ENCODE measurements at regions not wholly inside any gene's neighbourhood (a gene's known extent, or its start where the extent isn't known, plus 50 kb on each side); places are given as distances from the start of the nearest gene placed in this dataset.
"Not testable (repeated sequence)": the region's sequence is repeated elsewhere in the genome, so short reads cannot be mapped to it uniquely, and the experiment has no call there.

- DNase-seq (ENCODE audit: extremely low read depth in 1 of 4, low spot score in 3 of 4); ATAC-seq; H2AFZ ChIP-seq (ENCODE audit: low read depth, low read length); intact Hi-C loops (cut with micrococcal nuclease); H3K79me2 ChIP-seq (ENCODE audit: control insufficient read depth, insufficient read depth, low read length); H3K9me3 ChIP-seq (replicated peaks; ENCODE audit: control insufficient read depth, insufficient read depth, low read depth, low read length); FAIRE-seq; H3K4me1 ChIP-seq (replicated peaks in 1 of 2; ENCODE audit: control insufficient read depth in 2 of 2, insufficient read depth in 2 of 2, low read length in 2 of 2); H3K9ac ChIP-seq (ENCODE audit: insufficient read depth in 1 of 2, low read depth in 2 of 2, low read length in 2 of 2); BruUV-seq (replicated peaks); H3K27me3 ChIP-seq (ENCODE audit: control insufficient read depth in 2 of 2, insufficient read depth in 2 of 2, low read length in 2 of 2); H3K4me2 ChIP-seq (ENCODE audit: insufficient read depth, low read length); H4K20me1 ChIP-seq (replicated peaks; ENCODE audit: control insufficient read depth, insufficient read depth, low read length); H3K27ac ChIP-seq (ENCODE audit: extremely low read depth, low read depth, low read length); H3K36me3 ChIP-seq (ENCODE audit: control insufficient read depth, insufficient read depth, low read length); H3K9me1 ChIP-seq (ENCODE audit: control insufficient read depth, insufficient read depth, low read length); H3K4me3 ChIP-seq; CTCF ChIA-PET (ENCODE audit: low intra/inter-chr PET ratio); POLR2A ChIA-PET; in situ Hi-C loops (cut with MboI): not testable (repeated sequence)
- WGBS (ENCODE audit: insufficient coverage, low coverage, missing lambda C conversion rate), result 0% methylated on average over 7 of the region's 7 CpGs
These were observed 163.9 kb upstream of the NBPF12 start for GRCh38 chr1:146774271-146774670.

GRCh38 chr1:146771409-146771808 lies 166.7 kb upstream of the NBPF12 start:
- H4K20me1 ChIP-seq (replicated peaks; ENCODE audit: control insufficient read depth, insufficient read depth, low read length); H3K27ac ChIP-seq (ENCODE audit: extremely low read depth, low read depth, low read length); H3K36me3 ChIP-seq (ENCODE audit: control insufficient read depth, insufficient read depth, low read length); ATAC-seq; H3K4me2 ChIP-seq (ENCODE audit: insufficient read depth, low read length); H3K9me1 ChIP-seq (ENCODE audit: control insufficient read depth, insufficient read depth, low read length); H3K4me3 ChIP-seq; FAIRE-seq; DNase-seq (ENCODE audit: extremely low read depth in 1 of 4, low spot score in 3 of 4); in situ Hi-C loops (cut with MboI); H3K9me3 ChIP-seq (replicated peaks; ENCODE audit: control insufficient read depth, insufficient read depth, low read depth, low read length); H3K27me3 ChIP-seq (ENCODE audit: control insufficient read depth in 2 of 2, insufficient read depth in 2 of 2, low read length in 2 of 2); H3K4me1 ChIP-seq (replicated peaks in 1 of 2; ENCODE audit: control insufficient read depth in 2 of 2, insufficient read depth in 2 of 2, low read length in 2 of 2); CTCF ChIA-PET (ENCODE audit: low intra/inter-chr PET ratio); H2AFZ ChIP-seq (ENCODE audit: low read depth, low read length); intact Hi-C loops (cut with micrococcal nuclease); H3K9ac ChIP-seq (ENCODE audit: insufficient read depth in 1 of 2, low read depth in 2 of 2, low read length in 2 of 2); BruUV-seq (replicated peaks); POLR2A ChIA-PET; H3K79me2 ChIP-seq (ENCODE audit: control insufficient read depth, insufficient read depth, low read length): not testable (repeated sequence)
- WGBS (ENCODE audit: insufficient coverage, low coverage, missing lambda C conversion rate), result under 1% methylated on average over 15 of the region's 16 CpGs

DNA sequence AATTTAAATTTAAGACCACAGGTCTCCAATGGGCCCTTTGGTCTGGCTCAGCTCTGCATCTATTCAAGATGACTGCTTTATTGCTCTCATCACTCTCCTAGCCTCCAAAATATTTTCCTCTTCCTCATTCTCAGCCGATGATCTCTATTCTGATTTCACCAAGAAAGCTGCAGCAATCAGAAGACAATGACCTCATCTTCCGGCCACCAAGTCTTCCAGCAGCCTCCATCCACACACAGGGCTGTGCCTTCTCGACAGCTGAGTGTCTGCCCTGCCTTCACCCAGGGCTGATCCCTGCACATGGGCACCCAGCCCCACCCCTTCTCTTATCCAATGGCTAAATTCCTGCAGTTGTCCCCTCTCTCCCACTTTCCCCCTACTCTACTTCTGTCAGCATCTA lies 167.1 kb upstream of the NBPF12 start:
- FAIRE-seq; in situ Hi-C loops (cut with MboI); H3K27me3 ChIP-seq (ENCODE audit: control insufficient read depth in 2 of 2, insufficient read depth in 2 of 2, low read length in 2 of 2); H4K20me1 ChIP-seq (replicated peaks; ENCODE audit: control insufficient read depth, insufficient read depth, low read length); POLR2A ChIA-PET; intact Hi-C loops (cut with micrococcal nuclease); CTCF ChIA-PET (ENCODE audit: low intra/inter-chr PET ratio); H3K9me3 ChIP-seq (replicated peaks; ENCODE audit: control insufficient read depth, insufficient read depth, low read depth, low read length); H3K4me3 ChIP-seq; H2AFZ ChIP-seq (ENCODE audit: low read depth, low read length); DNase-seq (ENCODE audit: extremely low read depth in 1 of 4, low spot score in 3 of 4); BruUV-seq (replicated peaks); H3K4me2 ChIP-seq (ENCODE audit: insufficient read depth, low read length); H3K9me1 ChIP-seq (ENCODE audit: control insufficient read depth, insufficient read depth, low read length); H3K27ac ChIP-seq (ENCODE audit: extremely low read depth, low read depth, low read length); H3K79me2 ChIP-seq (ENCODE audit: control insufficient read depth, insufficient read depth, low read length); H3K36me3 ChIP-seq (ENCODE audit: control insufficient read depth, insufficient read depth, low read length); ATAC-seq; H3K9ac ChIP-seq (ENCODE audit: insufficient read depth in 1 of 2, low read depth in 2 of 2, low read length in 2 of 2); H3K4me1 ChIP-seq (replicated peaks in 1 of 2; ENCODE audit: control insufficient read depth in 2 of 2, insufficient read depth in 2 of 2, low read length in 2 of 2): not testable (repeated sequence)
- whole genome bisulfite sequencing (ENCODE audit: insufficient coverage, low coverage, missing lambda C conversion rate), result no CpG with 5 or more reads among the region's 3 CpGs

- H3K9me1 ChIP-seq (ENCODE audit: control insufficient read depth, insufficient read depth, low read length); H3K4me2 ChIP-seq (ENCODE audit: insufficient read depth, low read length); ATAC-seq; H3K4me1 ChIP-seq (replicated peaks in 1 of 2; ENCODE audit: control insufficient read depth in 2 of 2, insufficient read depth in 2 of 2, low read length in 2 of 2); in situ Hi-C loops (cut with MboI); POLR2A ChIA-PET; H3K9ac ChIP-seq (ENCODE audit: insufficient read depth in 1 of 2, low read depth in 2 of 2, low read length in 2 of 2); DNase-seq (ENCODE audit: extremely low read depth in 1 of 4, low spot score in 3 of 4); H3K27me3 ChIP-seq (ENCODE audit: control insufficient read depth in 2 of 2, insufficient read depth in 2 of 2, low read length in 2 of 2); H2AFZ ChIP-seq (ENCODE audit: low read depth, low read length); BruUV-seq (replicated peaks); H3K4me3 ChIP-seq; H3K36me3 ChIP-seq (ENCODE audit: control insufficient read depth, insufficient read depth, low read length); H3K27ac ChIP-seq (ENCODE audit: extremely low read depth, low read depth, low read length); intact Hi-C loops (cut with micrococcal nuclease); H3K9me3 ChIP-seq (replicated peaks; ENCODE audit: control insufficient read depth, insufficient read depth, low read depth, low read length); CTCF ChIA-PET (ENCODE audit: low intra/inter-chr PET ratio); H3K79me2 ChIP-seq (ENCODE audit: control insufficient read depth, insufficient read depth, low read length); FAIRE-seq; H4K20me1 ChIP-seq (replicated peaks; ENCODE audit: control insufficient read depth, insufficient read depth, low read length): not testable (repeated sequence)
- WGBS (ENCODE audit: insufficient coverage, low coverage, missing lambda C conversion rate), result no CpG with 5 or more reads among the region's 5 CpGs
These were observed 174.9 kb upstream of the NBPF12 start for GRCh38 chr1:146763234-146763633.

Measured in K562 (cell line).